ENCODE measurements at regions not wholly inside any gene's neighbourhood (a gene's known extent, or its start where the extent isn't known, plus 50 kb on each side); places are given as distances from the start of the nearest gene placed in this dataset.
A peak's percentile ranks its signal among the peaks of the same experiment; 100 is the strongest.

DNA sequence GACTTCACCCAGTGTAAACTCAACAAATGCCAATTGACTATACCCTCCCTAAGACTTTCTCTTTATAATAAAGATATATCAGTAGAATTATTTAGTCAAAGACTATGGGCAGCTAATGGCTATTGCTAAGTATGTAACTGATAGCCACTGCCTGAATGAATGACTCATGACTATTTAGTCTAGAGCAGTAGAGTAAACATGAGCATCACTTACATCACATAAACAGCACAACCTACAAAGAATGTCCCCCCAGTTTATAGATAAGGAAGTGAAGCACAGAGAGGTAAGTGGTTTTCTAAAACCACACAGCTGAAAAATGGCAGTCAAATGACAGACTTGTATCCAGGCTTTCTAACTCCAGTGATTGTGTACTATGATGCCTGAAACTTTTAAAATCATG, 507.0 kb downstream of the PPARGC1A start:
- Histone ChIP-seq H4K20me1 (ENCODE audit: insufficient read depth, low read depth, low read length) (no peaks in the 10 kb centered on the region), H3K36me3 (ENCODE audit: insufficient read depth, low read length) (no peaks in the 10 kb centered on the region), H3K27me3 (ENCODE audit: low read length) (no peaks in the 10 kb centered on the region), H3K9me2 (replicated peaks; ENCODE audit: insufficient read depth, low read length) (0 out of 2 replicates have a peak, but pooled peaks cover 3% of the 10 kb centered on the region), H3K4me2 (ENCODE audit: low read depth, low read length, poor library complexity, severe bottlenecking) (no peak overlapping the region), H3K4me1 (ENCODE audit: low read length) (no peaks in the 10 kb centered on the region), H3K9ac (ENCODE audit: low read length) (no peak overlapping the region), H3K9me3 (ENCODE audit: low read length) (no peaks in the 10 kb centered on the region), H2AFZ (ENCODE audit: low read length) (no peak overlapping the region), H3K27ac (ENCODE audit: low read length) (no peak overlapping the region), H3K4me3 (ENCODE audit: low read length) (no peak overlapping the region), H3K79me2 (ENCODE audit: low read length) (no peaks in the 10 kb centered on the region)
- no peak for DNase-seq

DNA sequence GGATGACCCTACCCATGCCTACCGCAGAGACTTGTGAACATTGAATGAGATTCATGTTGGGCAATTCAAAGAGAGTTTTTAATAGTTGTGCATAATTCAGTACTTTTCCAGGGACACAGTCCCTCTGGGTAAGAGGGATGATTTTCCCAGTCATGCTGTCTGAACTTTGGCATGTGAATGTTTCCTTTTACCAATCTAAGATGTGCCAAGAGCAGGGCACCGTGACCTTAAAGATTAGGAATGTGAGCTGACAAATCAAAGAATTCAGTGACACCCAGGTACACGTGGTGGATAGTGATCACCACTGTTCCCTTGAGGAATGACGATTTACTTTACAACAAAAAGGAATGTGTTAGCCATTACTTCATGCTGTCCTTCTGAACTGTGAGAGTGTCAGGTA, 515.6 kb downstream of the PPARGC1A start:
- Histone ChIP-seq H3K4me3 (ENCODE audit: low read length) (no peak overlapping the region), H3K4me2 (ENCODE audit: low read depth, low read length, poor library complexity, severe bottlenecking) (no peak overlapping the region), H3K9ac (ENCODE audit: low read length) (no peak overlapping the region), H3K9me2 (replicated peaks; ENCODE audit: insufficient read depth, low read length) (no peaks in the 10 kb centered on the region), H3K79me2 (ENCODE audit: low read length) (no peaks in the 10 kb centered on the region), H3K9me3 (ENCODE audit: low read length) (no peaks in the 10 kb centered on the region), H2AFZ (ENCODE audit: low read length) (no peak overlapping the region), H3K27me3 (ENCODE audit: low read length) (no peaks in the 10 kb centered on the region), H3K36me3 (ENCODE audit: insufficient read depth, low read length) (no peaks in the 10 kb centered on the region), H3K4me1 (ENCODE audit: low read length) (no peaks in the 10 kb centered on the region), H3K27ac (ENCODE audit: low read length) (no peak overlapping the region), H4K20me1 (ENCODE audit: insufficient read depth, low read depth, low read length) (no peaks in the 10 kb centered on the region)
- DNase-seq = no peak

DNA sequence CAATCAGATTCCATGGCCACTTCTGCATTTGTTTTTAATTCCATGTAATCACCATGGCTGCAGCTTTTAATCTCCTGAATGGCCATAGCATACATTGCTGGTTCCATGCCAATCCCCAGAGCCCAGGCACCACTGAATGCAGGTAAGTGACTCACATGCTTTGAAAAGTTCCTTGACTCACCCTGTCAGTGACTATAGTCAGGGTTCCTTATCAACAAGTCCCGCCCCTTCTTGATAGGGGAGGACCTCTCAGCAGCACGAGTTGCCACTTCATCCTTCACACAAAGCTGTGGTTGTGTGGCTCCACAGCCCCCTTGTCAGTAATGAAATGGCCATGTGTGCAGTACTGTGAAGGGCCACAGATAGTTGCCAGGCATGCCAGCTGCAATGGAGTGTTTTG, 516.6 kb downstream of the PPARGC1A start:
- no peaks in the 10 kb centered on the region for H3K4me1 ChIP-seq (ENCODE audit: low read length)

DNA sequence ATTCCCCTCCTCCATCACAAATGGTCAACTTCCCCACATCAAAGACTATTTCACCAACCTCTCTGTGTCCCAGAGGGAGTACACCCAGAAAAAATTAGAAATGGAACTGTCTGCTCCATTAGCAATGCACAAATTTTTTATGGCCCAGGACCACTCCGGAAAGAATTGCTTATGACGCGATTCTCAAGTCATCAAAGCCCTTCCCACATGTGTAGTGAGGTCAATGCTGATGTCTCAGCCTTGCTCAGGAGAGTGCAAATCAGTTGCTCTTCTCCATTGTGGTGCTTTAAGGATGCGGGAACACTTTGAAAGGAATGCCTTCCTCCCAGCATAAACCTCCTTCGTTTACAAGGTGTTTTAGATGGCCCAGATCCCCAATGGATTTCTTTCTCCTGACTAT, 518.3 kb downstream of the PPARGC1A start:
- no peaks in the 10 kb centered on the region for H3K4me1 ChIP-seq (ENCODE audit: low read length)
- no peak overlapping the region for H3K4me3 ChIP-seq (ENCODE audit: low read length)
- H3K9ac ChIP-seq (ENCODE audit: low read length) = no peak overlapping the region
- no peaks in the 10 kb centered on the region for H3K27me3 ChIP-seq (ENCODE audit: low read length)
- no peak overlapping the region for H2AFZ ChIP-seq (ENCODE audit: low read length)
- H4K20me1 ChIP-seq (ENCODE audit: insufficient read depth, low read depth, low read length) = no peaks in the 10 kb centered on the region
- no peak for DNase-seq
- H3K9me2 ChIP-seq (replicated peaks; ENCODE audit: insufficient read depth, low read length) = no peaks in the 10 kb centered on the region
- H3K79me2 ChIP-seq (ENCODE audit: low read length) = no peaks in the 10 kb centered on the region
- no peak overlapping the region for H3K4me2 ChIP-seq (ENCODE audit: low read depth, low read length, poor library complexity, severe bottlenecking)
- H3K27ac ChIP-seq (ENCODE audit: low read length) = no peak overlapping the region
- no peaks in the 10 kb centered on the region for H3K36me3 ChIP-seq (ENCODE audit: insufficient read depth, low read length)
- H3K9me3 ChIP-seq (ENCODE audit: low read length) = no peaks in the 10 kb centered on the region

More for the DNA sequence above, 516.6 kb downstream of the PPARGC1A start:
- Histone ChIP-seq H3K27ac (ENCODE audit: low read length) (no peak overlapping the region), H4K20me1 (ENCODE audit: insufficient read depth, low read depth, low read length) (no peaks in the 10 kb centered on the region), H3K79me2 (ENCODE audit: low read length) (no peaks in the 10 kb centered on the region), H3K27me3 (ENCODE audit: low read length) (no peaks in the 10 kb centered on the region), H3K9ac (ENCODE audit: low read length) (no peak overlapping the region), H3K9me2 (replicated peaks; ENCODE audit: insufficient read depth, low read length) (no peaks in the 10 kb centered on the region), H3K4me2 (ENCODE audit: low read depth, low read length, poor library complexity, severe bottlenecking) (no peak overlapping the region), H3K36me3 (ENCODE audit: insufficient read depth, low read length) (no peaks in the 10 kb centered on the region), H3K9me3 (ENCODE audit: low read length) (no peaks in the 10 kb centered on the region), H2AFZ (ENCODE audit: low read length) (no peak overlapping the region), H3K4me3 (ENCODE audit: low read length) (no peak overlapping the region)
- no peak for DNase-seq

DNA sequence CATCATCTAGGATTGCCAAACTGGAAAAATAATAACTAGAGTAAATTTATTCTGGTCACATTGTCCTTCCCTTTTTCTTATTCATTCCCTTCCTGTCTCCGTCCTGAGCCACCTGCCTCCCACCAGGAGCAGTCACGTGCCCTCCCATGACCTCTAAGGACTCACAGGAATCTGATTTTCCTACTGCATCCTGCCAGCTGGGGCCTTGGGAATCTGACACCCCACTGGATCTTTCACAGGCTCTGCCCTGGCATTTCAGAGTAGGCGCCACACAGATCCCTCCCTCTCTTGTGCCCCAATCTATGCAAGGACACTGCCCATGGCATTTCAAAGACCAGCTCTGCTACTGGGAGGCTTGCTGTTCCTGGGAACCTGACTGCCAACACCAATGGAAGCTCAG, 520.5 kb downstream of the PPARGC1A start:
- no peak overlapping the region for H3K9ac ChIP-seq (ENCODE audit: low read length)
- H2AFZ ChIP-seq (ENCODE audit: low read length) = no peak overlapping the region
- H4K20me1 ChIP-seq (ENCODE audit: insufficient read depth, low read depth, low read length) = no peaks in the 10 kb centered on the region
- H3K9me2 ChIP-seq (replicated peaks; ENCODE audit: insufficient read depth, low read length) = no peaks in the 10 kb centered on the region
- no peaks in the 10 kb centered on the region for H3K9me3 ChIP-seq (ENCODE audit: low read length)
- no peaks in the 10 kb centered on the region for H3K36me3 ChIP-seq (ENCODE audit: insufficient read depth, low read length)
- no peak overlapping the region for H3K4me3 ChIP-seq (ENCODE audit: low read length)
- H3K79me2 ChIP-seq (ENCODE audit: low read length) = no peaks in the 10 kb centered on the region
- no peak overlapping the region for H3K27ac ChIP-seq (ENCODE audit: low read length)
- no peak overlapping the region for H3K4me2 ChIP-seq (ENCODE audit: low read depth, low read length, poor library complexity, severe bottlenecking)
- H3K4me1 ChIP-seq (ENCODE audit: low read length) = no peaks in the 10 kb centered on the region
- DNase-seq = no peak
- H3K27me3 ChIP-seq (ENCODE audit: low read length) = no peaks in the 10 kb centered on the region

DNA sequence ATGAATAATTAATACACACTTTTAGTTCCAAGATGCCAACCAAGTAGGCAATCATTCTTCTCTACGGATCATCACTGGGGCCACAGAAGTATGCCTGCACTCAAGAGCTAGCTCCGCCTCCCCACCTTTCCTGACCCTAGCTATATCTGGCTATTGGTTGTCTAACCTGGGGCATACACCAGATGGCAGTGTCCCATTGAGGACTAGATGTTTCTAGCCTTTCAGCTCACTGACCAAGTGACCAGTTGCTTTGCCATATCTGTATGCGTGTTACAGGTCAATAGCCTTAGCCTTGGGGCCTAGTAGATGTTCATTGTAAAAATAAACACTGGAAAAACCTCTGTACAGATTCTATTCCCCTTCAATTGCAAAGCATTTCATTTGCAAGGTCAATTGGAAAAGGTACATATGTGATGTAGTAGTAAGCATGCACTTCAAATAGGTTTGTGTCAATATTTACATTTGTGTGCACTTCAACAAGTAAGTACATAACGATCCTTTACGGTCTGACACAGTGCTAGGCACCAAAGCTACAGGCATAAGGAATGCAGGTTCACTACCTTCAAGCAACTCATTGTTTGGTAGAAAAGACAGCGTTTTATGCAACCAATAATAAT, 521.7 kb downstream of the PPARGC1A start:
- Histone ChIP-seq H3K36me3 (ENCODE audit: insufficient read depth, low read length) (no peaks in the 10 kb centered on the region), H3K27me3 (ENCODE audit: low read length) (no peaks in the 10 kb centered on the region), H3K9me3 (ENCODE audit: low read length) (no peaks in the 10 kb centered on the region), H3K27ac (ENCODE audit: low read length) (no peak overlapping the region), H3K4me1 (ENCODE audit: low read length) (no peaks in the 10 kb centered on the region), H3K9ac (ENCODE audit: low read length) (no peak overlapping the region), H3K9me2 (replicated peaks; ENCODE audit: insufficient read depth, low read length) (no peaks in the 10 kb centered on the region), H3K4me2 (ENCODE audit: low read depth, low read length, poor library complexity, severe bottlenecking) (no peak overlapping the region), H2AFZ (ENCODE audit: low read length) (no peak overlapping the region), H3K79me2 (ENCODE audit: low read length) (no peaks in the 10 kb centered on the region), H3K4me3 (ENCODE audit: low read length) (no peak overlapping the region), H4K20me1 (ENCODE audit: insufficient read depth, low read depth, low read length) (no peaks in the 10 kb centered on the region)
- DNase-seq = peak; percentile 59

DNA sequence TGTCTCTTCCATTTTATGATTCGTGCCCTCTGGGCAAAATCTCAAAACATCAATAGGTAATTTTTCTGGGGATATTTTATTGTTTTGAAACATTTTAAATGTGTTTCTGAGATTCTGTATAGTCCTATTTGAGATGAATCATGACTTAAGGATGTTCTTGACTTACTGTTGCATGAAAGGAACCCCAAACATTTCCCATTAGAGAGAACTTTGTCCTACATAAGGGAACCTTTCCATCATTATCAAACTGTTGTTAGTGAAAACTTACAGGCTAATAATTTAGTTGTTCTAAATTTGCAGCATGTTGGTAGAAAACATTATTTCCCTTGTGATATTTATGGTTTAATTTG, 523.3 kb downstream of the PPARGC1A start:
- no peak overlapping the region for H3K4me3 ChIP-seq (ENCODE audit: low read length)

DNA sequence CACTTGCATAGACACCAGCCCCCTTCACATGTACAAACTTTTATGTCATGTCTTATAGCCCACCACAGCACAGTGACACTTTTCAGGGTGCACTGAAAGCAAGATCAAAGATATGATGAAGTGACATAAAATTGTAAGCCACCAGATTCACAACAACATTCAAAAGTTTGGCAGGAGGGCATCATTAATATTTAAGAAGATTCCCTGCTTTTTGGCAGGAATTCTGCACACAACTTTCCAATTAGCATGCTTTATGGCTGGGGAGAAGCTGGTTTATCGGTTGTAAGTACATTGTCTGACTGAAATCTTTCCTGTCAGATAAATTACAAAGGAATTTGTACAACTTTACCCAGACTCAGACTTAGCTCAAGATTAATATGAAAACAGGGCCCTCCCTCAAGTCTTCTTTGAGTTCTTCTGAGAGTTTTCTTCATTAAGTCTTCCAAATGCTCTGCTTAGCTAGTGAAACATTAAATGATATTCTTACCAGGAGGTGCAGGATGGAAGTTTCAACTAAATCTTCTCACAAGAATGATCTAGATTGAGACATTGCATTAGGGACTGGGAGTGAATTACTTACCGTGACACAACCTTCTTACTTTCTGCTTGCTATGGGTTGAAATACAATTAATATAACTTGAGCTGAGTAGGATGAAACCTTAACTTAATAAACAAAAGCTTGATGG, 523.8 kb downstream of the PPARGC1A start:
- H3K36me3 ChIP-seq (ENCODE audit: insufficient read depth, low read length) = no peaks in the 10 kb centered on the region
- H3K4me1 ChIP-seq (ENCODE audit: low read length) = no peaks in the 10 kb centered on the region
- H2AFZ ChIP-seq (ENCODE audit: low read length) = no peak overlapping the region
- no peaks in the 10 kb centered on the region for H3K9me2 ChIP-seq (replicated peaks; ENCODE audit: insufficient read depth, low read length)
- DNase-seq = no peak
- H3K9ac ChIP-seq (ENCODE audit: low read length) = no peak overlapping the region
- H3K27me3 ChIP-seq (ENCODE audit: low read length) = no peaks in the 10 kb centered on the region
- H3K27ac ChIP-seq (ENCODE audit: low read length) = no peak overlapping the region
- no peaks in the 10 kb centered on the region for H4K20me1 ChIP-seq (ENCODE audit: insufficient read depth, low read depth, low read length)
- no peak overlapping the region for H3K4me2 ChIP-seq (ENCODE audit: low read depth, low read length, poor library complexity, severe bottlenecking)
- H3K79me2 ChIP-seq (ENCODE audit: low read length) = no peaks in the 10 kb centered on the region
- H3K4me3 ChIP-seq (ENCODE audit: low read length) = no peak overlapping the region
- no peaks in the 10 kb centered on the region for H3K9me3 ChIP-seq (ENCODE audit: low read length)

More for the DNA sequence above, 523.3 kb downstream of the PPARGC1A start:
- no peak for DNase-seq
- H4K20me1 ChIP-seq (ENCODE audit: insufficient read depth, low read depth, low read length) = no peaks in the 10 kb centered on the region
- H3K27ac ChIP-seq (ENCODE audit: low read length) = no peak overlapping the region
- H3K9me2 ChIP-seq (replicated peaks; ENCODE audit: insufficient read depth, low read length) = no peaks in the 10 kb centered on the region
- no peaks in the 10 kb centered on the region for H3K79me2 ChIP-seq (ENCODE audit: low read length)
- no peaks in the 10 kb centered on the region for H3K36me3 ChIP-seq (ENCODE audit: insufficient read depth, low read length)
- no peaks in the 10 kb centered on the region for H3K9me3 ChIP-seq (ENCODE audit: low read length)
- H3K9ac ChIP-seq (ENCODE audit: low read length) = no peak overlapping the region
- H3K4me2 ChIP-seq (ENCODE audit: low read depth, low read length, poor library complexity, severe bottlenecking) = no peak overlapping the region
- no peaks in the 10 kb centered on the region for H3K27me3 ChIP-seq (ENCODE audit: low read length)
- H2AFZ ChIP-seq (ENCODE audit: low read length) = no peak overlapping the region
- no peaks in the 10 kb centered on the region for H3K4me1 ChIP-seq (ENCODE audit: low read length)
